T-cell (primary cell): ENCODE measurements at regions not wholly inside any gene's neighbourhood (a gene's known extent, or its start where the extent isn't known, plus 50 kb on each side); places are given as distances from the start of the nearest gene placed in this dataset.
"Not testable (repeated sequence)": the region's sequence is repeated elsewhere in the genome, so short reads cannot be mapped to it uniquely, and the experiment has no call there.

Experiments used
- ATAC-seq, 4 experiments: fragments of 200-7000 bp in 3 of 4; fragments of 150-1000 bp in 1 of 4; cut with Tn5 transposase; replicated peaks in 1 of 4; 1 replicate in 3 of 4; 2 replicates in 1 of 4; pipeline ENCODE4 v1.10.0; 2021; ENCODE audit warnings: moderate library complexity in 3 of 4, mild to moderate bottlenecking in 2 of 4, moderate number of reproducible peaks in 1 of 4
- CTCF ChIA-PET, 2 donors: fragments of 300-600 bp; sonication (Branson Sonifier 250); formaldehyde crosslinking; loops; one replicate each; lab custom pipeline; 2022; ENCODE audit warnings: antibody characterized with exemption in 2 of 2; lab: Charles Lee
- POLR2A ChIA-PET, 2 donors: fragments of 300-600 bp; sonication (Branson Sonifier 250); formaldehyde crosslinking; loops; one replicate each; lab custom pipeline; 2022; ENCODE audit warnings: antibody characterized with exemption in 2 of 2; lab: Charles Lee
- DNase-seq, 35 experiments: peaks; one replicate each; pipeline versions ENCODE4 v3.0.0 to v3.0.0-alpha.2; 2013 to 2023
- H3K27ac ChIP-seq: one replicate; pipeline ENCODE4 v1.5.1; 2013; ENCODE audit warnings: low read length
- H3K27me3 ChIP-seq, 2 experiments: replicated peaks in 1 of 2; 1 replicate in 1 of 2; 2 replicates in 1 of 2; pipeline versions ENCODE4 v1.6.1 to v1.7.0; 2013; ENCODE audit warnings: low read length in 1 of 2, mixed read lengths in 1 of 2; ENCODE audit not compliant: control insufficient read depth in 2 of 2, insufficient read depth in 2 of 2; ENCODE audit errors: extremely low read depth in 1 of 2
- H3K36me3 ChIP-seq, 2 donors: 1 replicate in 1 of 2; 2 replicates in 1 of 2; pipeline versions ENCODE4 v1.6.1 to v1.7.0; 2013; ENCODE audit warnings: low read length in 1 of 2; ENCODE audit not compliant: control insufficient read depth in 2 of 2, insufficient read depth in 1 of 2; ENCODE audit errors: extremely low read depth in 1 of 2
- H3K4me1 ChIP-seq, 2 experiments: 1 replicate in 1 of 2; 2 replicates in 1 of 2; pipeline versions ENCODE4 v1.6.1 to v1.7.0; 2013; ENCODE audit warnings: low read length in 2 of 2, mixed read lengths in 1 of 2; ENCODE audit not compliant: insufficient read depth in 2 of 2, control insufficient read depth in 1 of 2; ENCODE audit errors: extremely low read depth in 1 of 2
- H3K4me3 ChIP-seq, 2 donors: 1 replicate in 1 of 2; 2 replicates in 1 of 2; pipeline versions ENCODE4 v1.5.1 to v1.7.0; 2013; ENCODE audit warnings: mild to moderate bottlenecking in 2 of 2, low read length in 1 of 2, moderate library complexity in 1 of 2; ENCODE audit not compliant: control insufficient read depth in 1 of 2; ENCODE audit errors: extremely low read depth in 1 of 2
- H3K9me3 ChIP-seq: 2 replicates; pipeline ENCODE4 v1.7.0; 2013
- H3K27ac Mint-ChIP-seq, 2 donors: one replicate each; pipeline ENCODE4 v1.8.0; 2020 to 2021; ENCODE audit warnings: mild to moderate bottlenecking in 2 of 2, mixed read lengths in 2 of 2
- H3K27me3 Mint-ChIP-seq, 2 donors: one replicate each; pipeline ENCODE4 v1.8.0; 2021 to 2022; ENCODE audit warnings: mixed read lengths in 2 of 2
- H3K36me3 Mint-ChIP-seq: one replicate; pipeline ENCODE4 v1.8.0; 2021; ENCODE audit warnings: mixed read lengths
- H3K4me1 Mint-ChIP-seq, 3 donors: one replicate each; pipeline ENCODE4 v1.8.0; 2020 to 2022; ENCODE audit warnings: mixed read lengths in 3 of 3, mild to moderate bottlenecking in 1 of 3
- H3K4me3 Mint-ChIP-seq, 3 donors: one replicate each; pipeline ENCODE4 v1.8.0; 2020 to 2022; ENCODE audit warnings: mild to moderate bottlenecking in 3 of 3, mixed read lengths in 3 of 3, moderate library complexity in 3 of 3
- H3K9me3 Mint-ChIP-seq, 3 donors: one replicate each; pipeline ENCODE4 v1.8.0; 2020 to 2022; ENCODE audit warnings: mixed read lengths in 3 of 3
- WGBS: methylation state at CpG from one replicate; pipeline ENCODE4 v1.1.5; 2013; ENCODE audit warnings: missing lambda C conversion rate; ENCODE audit not compliant: insufficient coverage; 5-methylcytosine and 5-hydroxymethylcytosine counted together

GRCh38 chr11:119566319-119566718 lies 143.3 kb upstream of the THY1 start:
- 100% methylated on average over 1 of the region's 2 CpGs for WGBS
- Histone ChIP-seq H3K4me3 (no peak overlapping the region), H3K27me3 (peaks cover 3 to 5% of the 10 kb centered on the region in 2 experiments), H3K4me1 (no peaks in the 10 kb centered on the region), H3K9me3 (no peaks in the 10 kb centered on the region), H3K27ac (no peak overlapping the region), H3K36me3 (no peaks in the 10 kb centered on the region)
- Mint-ChIP-seq H3K27ac (no peak overlapping the region), H3K27me3 (peaks cover 14 to 17% of the 10 kb centered on the region in 2 donors), H3K36me3 (no peaks in the 10 kb centered on the region), H3K4me1 (no peaks in the 10 kb centered on the region), H3K4me3 (no peak overlapping the region), H3K9me3 (peaks cover 6 to 9% (median 6%) of the 10 kb centered on the region in 3 donors)
- ATAC-seq: no peak
- CTCF ChIA-PET: no interaction called here
- POLR2A ChIA-PET: no interaction called here
- DNase-seq: no peak

GRCh38 chr11:119565693-119566092 lies 142.7 kb upstream of the THY1 start:
- H3K27ac ChIP-seq, H3K36me3 ChIP-seq, H3K27me3 ChIP-seq, H3K36me3 Mint-ChIP-seq, DNase-seq, ATAC-seq, H3K4me1 ChIP-seq, H3K9me3 ChIP-seq, H3K9me3 Mint-ChIP-seq, H3K4me1 Mint-ChIP-seq, H3K4me3 ChIP-seq, CTCF ChIA-PET, POLR2A ChIA-PET, H3K27ac Mint-ChIP-seq, H3K4me3 Mint-ChIP-seq: not testable (repeated sequence)
- H3K27me3 Mint-ChIP-seq: peaks cover 17% of the 10 kb centered on the region in 2 donors

GRCh38 chr11:119560961-119561360 lies 138.0 kb upstream of the THY1 start:
- peaks cover 33 to 37% of the 10 kb centered on the region in 2 donors for H3K27me3 Mint-ChIP-seq
- CTCF ChIA-PET: no interaction called here
- H3K27ac Mint-ChIP-seq: no peak overlapping the region
- H3K4me3 ChIP-seq: no peak overlapping the region
- H3K9me3 Mint-ChIP-seq: peaks cover 6 to 14% (median 11%) of the 10 kb centered on the region in 3 donors
- no peaks in the 10 kb centered on the region for H3K36me3 ChIP-seq
- H3K4me1 Mint-ChIP-seq: no peaks in the 10 kb centered on the region
- POLR2A ChIA-PET: no interaction called here
- no peak overlapping the region for H3K4me3 Mint-ChIP-seq
- 90% methylated on average over 3 of the region's 4 CpGs for WGBS
- no peak overlapping the region for H3K27ac ChIP-seq
- peaks cover 3 to 13% of the 10 kb centered on the region in 2 experiments for H3K27me3 ChIP-seq
- H3K4me1 ChIP-seq: no peaks in the 10 kb centered on the region
- H3K36me3 Mint-ChIP-seq: no peaks in the 10 kb centered on the region
- H3K9me3 ChIP-seq: no peaks in the 10 kb centered on the region
- ATAC-seq (no peak), DNase-seq (no peak)

- Mint-ChIP-seq H3K4me1 (no peaks in the 10 kb centered on the region), H3K27ac (no peak overlapping the region), H3K27me3 (peaks cover 33 to 37% of the 10 kb centered on the region in 2 donors), H3K9me3 (peaks cover 6 to 14% (median 11%) of the 10 kb centered on the region in 3 donors), H3K36me3 (no peaks in the 10 kb centered on the region), H3K4me3 (no peak overlapping the region)
- H3K27ac ChIP-seq: no peak overlapping the region
- no peak for DNase-seq
- POLR2A ChIA-PET: no interaction called here
- 58% methylated on average over 3 of the region's 6 CpGs for WGBS
- H3K4me3 ChIP-seq: no peak overlapping the region
- ATAC-seq: no peak
- H3K36me3 ChIP-seq: no peaks in the 10 kb centered on the region
- CTCF ChIA-PET: no interaction called here
- peaks cover 3 to 13% of the 10 kb centered on the region in 2 experiments for H3K27me3 ChIP-seq
- no peaks in the 10 kb centered on the region for H3K9me3 ChIP-seq
- H3K4me1 ChIP-seq: no peaks in the 10 kb centered on the region
Measured at GRCh38 chr11:119560291-119560690, 137.3 kb upstream of the THY1 start.

GRCh38 chr11:119552106-119552485 lies 129.1 kb upstream of the THY1 start:
- Histone ChIP-seq H3K27me3 (peaks cover 0 to 6% of the 10 kb centered on the region in 2 experiments), H3K4me1 (no peaks in the 10 kb centered on the region), H3K4me3 (no peak overlapping the region), H3K9me3 (no peaks in the 10 kb centered on the region), H3K36me3 (no peaks in the 10 kb centered on the region), H3K27ac (no peak overlapping the region)
- Mint-ChIP-seq H3K27me3 (peaks cover 2 to 4% of the 10 kb centered on the region in 2 donors), H3K4me3 (no peak overlapping the region), H3K27ac (no peak overlapping the region), H3K9me3 (peaks cover 4 to 6% (median 5%) of the 10 kb centered on the region in 3 donors), H3K4me1 (no peaks in the 10 kb centered on the region), H3K36me3 (no peaks in the 10 kb centered on the region)
- ATAC-seq (no peak), DNase-seq (no peak)
- POLR2A ChIA-PET: no interaction called here
- CTCF ChIA-PET: no interaction called here

GRCh38 chr11:119551420-119552105 lies 128.6 kb upstream of the THY1 start:
- H3K9me3 ChIP-seq: no peaks in the 10 kb centered on the region
- H3K4me1 Mint-ChIP-seq: no peaks in the 10 kb centered on the region
- no peak for DNase-seq
- no peaks in the 10 kb centered on the region for H3K36me3 ChIP-seq
- peaks cover 0 to 4% of the 10 kb centered on the region in 2 donors for H3K27me3 Mint-ChIP-seq
- no peak overlapping the region for H3K27ac ChIP-seq
- CTCF ChIA-PET: no interaction called here
- H3K27ac Mint-ChIP-seq: no peak overlapping the region
- H3K27me3 ChIP-seq: peaks cover 0 to 10% of the 10 kb centered on the region in 2 experiments
- no peak overlapping the region for H3K4me3 Mint-ChIP-seq
- H3K4me1 ChIP-seq: no peaks in the 10 kb centered on the region
- H3K36me3 Mint-ChIP-seq: no peaks in the 10 kb centered on the region
- POLR2A ChIA-PET: no interaction called here
- H3K4me3 ChIP-seq: no peak overlapping the region
- WGBS: no CpG with 5 or more reads among the region's 5 CpGs
- ATAC-seq: no peak
- H3K9me3 Mint-ChIP-seq: peaks cover 4 to 6% (median 5%) of the 10 kb centered on the region in 3 donors
